SH-SY5Y (cell line): ENCODE measurements at regions not wholly inside any gene's neighbourhood (a gene's known extent, or its start where the extent isn't known, plus 50 kb on each side); places are given as distances from the start of the nearest gene placed in this dataset.

Source experiments
- GATA2 ChIP-seq: IDR thresholded peaks from 2 replicates; pipeline ENCODE4 v1.6.1; 2011; ENCODE audit warnings: mild to moderate bottlenecking, low read depth, low read length
- GATA3 ChIP-seq: IDR thresholded peaks from 2 replicates; pipeline ENCODE4 v1.6.1; 2011; ENCODE audit warnings: low read depth, mild to moderate bottlenecking, low read length, moderate library complexity

DNA sequence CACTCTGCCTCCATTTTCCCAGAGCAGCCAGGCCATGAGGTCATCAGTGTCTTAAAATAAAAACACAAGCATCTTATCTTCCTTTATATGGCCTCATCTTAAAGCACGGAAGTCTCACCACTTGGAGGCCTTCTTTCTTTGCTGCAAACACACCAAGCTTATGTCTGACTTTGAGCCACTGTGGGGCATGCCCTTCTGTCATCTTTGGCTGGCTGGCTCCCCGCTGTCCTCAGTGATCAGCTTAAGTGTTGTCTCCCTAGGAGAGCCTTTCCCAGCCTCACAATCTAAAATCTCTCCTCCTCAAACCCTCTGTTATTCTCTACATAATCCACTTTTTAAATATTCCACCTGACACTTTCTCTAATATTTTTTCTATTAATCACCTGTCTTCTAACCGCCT is 191.6 kb upstream of the TTC29 start:
- no peak for TF ChIP-seq GATA3
- no peak for TF ChIP-seq GATA2

DNA sequence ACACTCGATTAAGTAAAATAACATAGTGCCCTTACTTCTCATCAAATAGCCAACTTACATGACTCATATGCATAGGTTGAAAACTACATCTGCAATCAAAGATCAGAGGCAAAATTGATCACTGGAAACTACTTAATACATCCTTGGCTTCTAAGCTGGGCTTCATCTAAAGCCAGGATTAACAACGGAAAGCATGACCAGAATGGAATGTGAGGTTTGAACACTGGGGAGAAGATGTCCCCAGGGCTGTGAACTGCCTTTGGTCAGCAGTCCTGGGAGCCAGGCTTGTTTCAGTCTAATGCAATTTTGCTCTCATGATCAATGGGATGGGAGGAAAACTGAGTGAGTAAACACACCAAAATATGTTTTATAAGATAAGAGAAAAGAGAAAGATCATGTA is 192.5 kb upstream of the TTC29 start:
- TF ChIP-seq GATA3, result no peak
- TF ChIP-seq GATA2, result no peak

DNA sequence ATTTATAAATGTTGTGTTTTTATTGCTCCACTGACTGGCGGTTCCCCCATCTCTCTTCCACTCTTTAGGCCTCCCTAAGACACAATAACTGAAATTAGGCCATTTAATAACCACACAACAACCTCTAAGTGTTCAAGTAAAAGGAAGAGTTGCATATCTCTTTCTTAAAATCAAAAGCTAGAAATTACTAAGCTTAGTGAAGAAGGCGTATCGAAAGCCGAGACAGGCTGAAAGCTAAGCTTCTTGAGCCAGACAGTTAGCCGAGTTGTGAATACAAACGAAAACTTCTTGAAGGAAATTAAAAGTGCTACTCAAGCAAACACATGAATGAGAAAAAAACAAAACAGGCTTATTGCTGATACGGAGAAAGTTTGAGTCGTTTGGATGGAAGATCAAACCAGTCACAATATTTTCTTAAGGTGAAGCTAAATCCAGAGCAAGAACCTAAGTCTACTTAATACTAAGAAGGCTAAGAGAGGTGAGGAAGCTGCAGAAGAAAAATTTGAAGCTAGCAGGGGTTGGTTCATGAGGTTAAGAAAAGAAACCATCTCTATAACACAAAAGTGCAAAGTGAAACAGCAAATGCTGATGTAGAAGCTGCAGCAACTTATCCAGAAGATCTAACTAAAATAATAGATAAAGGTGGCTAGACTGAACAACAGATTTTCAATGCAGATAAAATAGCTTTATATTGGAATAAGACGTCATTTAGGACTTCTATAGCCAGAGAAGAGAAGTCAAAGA is 194.0 kb upstream of the TTC29 start:
- TF ChIP-seq GATA2 (no peak), GATA3 (no peak)

GRCh38 chr4:147151763-147152162 is 206.1 kb upstream of the TTC29 start:
- TF ChIP-seq GATA2, result no peak

DNA sequence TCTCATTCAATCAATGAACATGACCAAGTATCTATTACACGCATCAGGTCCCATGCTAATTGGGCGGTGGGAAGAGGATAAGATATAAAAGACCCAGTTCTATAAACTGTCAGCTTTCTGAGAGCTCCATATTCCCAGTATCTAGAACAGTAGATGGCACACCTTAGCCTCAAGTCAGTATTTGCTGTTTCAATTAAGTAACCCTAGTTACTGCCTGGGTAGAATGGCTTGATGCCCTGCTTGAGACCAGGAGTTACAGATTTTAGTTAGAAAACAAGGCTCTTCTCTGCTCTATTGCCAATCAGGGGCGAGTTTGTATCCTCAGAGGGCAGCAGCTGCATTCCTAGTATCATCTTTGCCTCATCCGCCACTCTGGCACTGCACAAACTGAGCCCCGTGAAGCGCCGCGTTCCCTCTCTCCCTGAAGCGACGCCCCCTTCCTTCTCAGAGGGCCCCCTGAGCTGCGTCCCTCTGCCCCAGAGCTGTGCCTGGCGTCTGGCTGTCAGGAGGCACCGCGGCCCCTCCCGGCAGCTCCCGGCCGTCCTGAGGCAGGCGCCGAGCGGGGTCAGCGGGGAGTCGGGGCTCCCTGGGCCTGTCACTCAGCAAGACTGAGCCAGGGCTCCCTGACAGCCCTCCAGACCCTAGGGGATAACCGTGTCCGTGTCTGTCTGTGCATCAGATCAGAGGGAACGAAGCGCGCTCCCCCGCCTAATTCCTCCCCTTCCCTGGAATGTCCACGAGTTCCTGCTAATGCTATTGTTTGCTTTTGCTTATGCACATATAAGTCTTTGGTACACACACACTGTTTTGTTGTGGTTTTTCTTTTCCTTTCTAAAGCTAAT is 212.4 kb upstream of the TTC29 start:
- no peak for TF ChIP-seq GATA2
- no peak for TF ChIP-seq GATA3

- TF ChIP-seq GATA2 (no peak), GATA3 (no peak)
These were observed 215.3 kb upstream of the TTC29 start for GRCh38 chr4:147160908-147161513.

DNA sequence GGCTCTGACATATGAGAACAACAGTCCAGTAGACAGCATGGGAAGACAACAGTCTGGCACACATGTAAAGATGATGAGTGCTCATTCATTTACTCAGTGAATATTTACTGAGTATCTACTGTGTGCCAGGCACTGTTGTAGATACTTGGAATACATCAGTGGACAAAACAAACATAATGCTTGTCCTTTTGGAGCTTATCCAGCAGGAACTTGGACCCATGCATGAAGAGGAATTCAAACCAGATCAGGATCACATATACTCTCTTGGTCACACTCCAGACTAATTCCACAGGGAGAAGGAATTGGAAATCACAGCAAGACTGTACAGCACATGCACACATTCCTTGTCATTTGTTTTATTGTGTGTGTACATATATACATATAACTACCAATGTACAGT is 217.6 kb upstream of the TTC29 start:
- TF ChIP-seq GATA2, result no peak
- TF ChIP-seq GATA3, result no peak

DNA sequence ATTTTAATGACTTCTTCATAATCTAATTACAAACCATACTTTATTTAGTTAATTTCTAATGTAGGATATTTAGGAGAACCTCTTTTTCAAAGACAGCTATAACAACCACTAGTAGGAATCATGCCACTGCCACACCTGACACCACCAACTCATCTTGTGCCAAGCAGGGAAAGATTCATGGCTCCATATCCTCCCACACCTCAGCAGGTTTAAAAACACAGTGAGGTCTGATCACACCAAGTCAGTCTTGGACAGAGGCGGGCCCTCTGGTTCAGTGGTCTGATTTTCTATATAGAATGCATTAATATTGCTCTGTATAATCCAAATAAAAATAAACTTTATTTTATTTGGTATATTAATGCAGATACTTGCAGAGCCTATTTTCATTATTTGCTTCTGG is 227.7 kb upstream of the TTC29 start:
- TF ChIP-seq GATA3 (no peak), GATA2 (no peak)

DNA sequence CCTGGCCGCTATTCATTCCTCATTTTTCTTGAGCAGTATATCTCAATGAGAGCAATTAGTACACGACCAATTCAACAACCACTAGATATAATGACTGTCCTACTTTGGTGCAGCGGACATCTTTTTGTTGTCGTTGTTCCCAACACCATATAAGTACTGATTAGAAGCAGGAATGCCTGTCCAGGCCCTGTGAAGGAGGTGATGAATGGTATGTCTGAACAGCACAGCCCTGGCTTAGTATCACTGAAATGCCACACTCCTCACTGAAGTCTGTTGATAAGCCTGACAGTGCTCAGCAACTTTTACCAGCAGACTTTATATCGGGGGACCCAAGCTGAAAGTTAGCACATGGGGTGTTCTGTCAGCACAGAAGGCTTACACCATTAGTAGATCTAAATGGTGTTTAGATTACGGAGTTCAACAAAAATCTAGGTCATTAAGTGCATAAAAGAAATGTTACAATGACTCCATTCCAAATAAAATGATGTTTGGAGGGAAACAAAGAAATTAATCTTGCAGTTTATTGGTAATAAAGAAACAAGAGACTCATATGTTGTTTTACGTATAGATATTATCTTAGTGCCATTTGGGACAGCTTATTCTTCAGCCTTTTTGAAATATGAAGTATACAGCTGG is 228.3 kb upstream of the TTC29 start:
- TF ChIP-seq GATA2, result no peak
- TF ChIP-seq GATA3, result no peak

DNA sequence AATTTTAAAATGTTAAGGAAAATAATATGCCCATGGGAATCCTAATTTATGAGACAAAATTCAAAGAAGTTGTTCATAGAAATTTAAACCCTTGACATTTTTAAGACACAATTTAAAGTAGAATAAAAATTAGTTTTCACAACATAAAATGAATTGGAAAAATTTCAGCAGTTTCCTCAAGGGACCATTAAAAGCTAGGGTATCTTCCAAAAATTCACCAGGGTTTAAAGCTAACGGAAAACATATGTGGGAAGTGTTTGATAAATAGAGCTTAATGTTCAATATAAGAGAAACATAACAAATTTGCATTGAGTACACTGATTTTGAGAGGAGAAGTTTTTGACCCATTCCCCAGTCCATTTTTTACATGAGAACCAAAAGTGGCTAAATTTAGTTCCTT is 228.9 kb upstream of the TTC29 start:
- TF ChIP-seq GATA2 (no peak), GATA3 (no peak)

DNA sequence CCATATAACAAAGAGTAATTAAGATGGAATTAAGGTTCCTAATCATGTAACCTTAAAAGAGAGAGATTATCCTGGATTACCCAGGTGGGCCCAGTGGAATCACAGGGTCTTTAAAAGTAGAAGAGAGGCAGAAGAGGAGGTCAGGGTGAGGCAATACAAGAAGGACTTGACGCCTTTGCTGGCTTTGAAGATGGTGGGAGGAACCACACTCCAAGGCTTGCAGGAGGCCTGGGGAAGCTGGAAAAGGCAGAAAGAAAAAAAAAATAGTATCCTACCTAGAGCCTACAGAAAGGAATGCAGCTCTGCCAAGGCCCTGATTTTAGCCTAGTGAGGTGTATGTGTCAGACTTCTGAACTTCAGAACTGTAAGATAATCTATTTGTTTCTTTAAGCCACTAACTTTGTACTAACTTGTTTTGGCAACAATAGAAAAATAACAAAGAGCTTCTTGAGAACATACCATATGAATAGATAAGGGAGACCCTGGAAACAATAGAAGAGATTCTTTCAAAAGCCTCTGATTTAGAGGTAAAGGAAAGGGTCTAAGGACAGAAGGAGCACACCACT is 229.9 kb upstream of the TTC29 start:
- TF ChIP-seq GATA3 (no peak), GATA2 (no peak)

GRCh38 chr4:147182041-147182440 is 236.4 kb upstream of the TTC29 start:
- TF ChIP-seq GATA3 (no peak), GATA2 (no peak)

DNA sequence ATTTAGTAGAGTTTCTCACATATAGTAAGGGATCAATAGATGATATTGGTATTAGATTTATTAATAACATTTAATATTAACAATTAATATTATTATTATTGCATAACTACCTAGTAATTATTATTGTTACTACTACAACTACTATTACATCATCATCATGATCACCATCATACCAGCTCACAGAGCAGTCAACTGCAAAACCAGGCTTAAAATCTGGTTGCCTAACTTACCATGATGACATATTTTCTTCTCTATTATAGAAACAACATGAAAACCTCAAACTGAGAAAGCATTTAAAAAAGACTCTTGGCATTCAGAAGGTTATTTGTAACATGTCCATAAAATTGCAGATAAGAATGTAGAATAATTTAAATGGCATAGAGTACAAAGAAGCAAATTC is 247.0 kb upstream of the TTC29 start:
- no peak for TF ChIP-seq GATA2
- no peak for TF ChIP-seq GATA3

DNA sequence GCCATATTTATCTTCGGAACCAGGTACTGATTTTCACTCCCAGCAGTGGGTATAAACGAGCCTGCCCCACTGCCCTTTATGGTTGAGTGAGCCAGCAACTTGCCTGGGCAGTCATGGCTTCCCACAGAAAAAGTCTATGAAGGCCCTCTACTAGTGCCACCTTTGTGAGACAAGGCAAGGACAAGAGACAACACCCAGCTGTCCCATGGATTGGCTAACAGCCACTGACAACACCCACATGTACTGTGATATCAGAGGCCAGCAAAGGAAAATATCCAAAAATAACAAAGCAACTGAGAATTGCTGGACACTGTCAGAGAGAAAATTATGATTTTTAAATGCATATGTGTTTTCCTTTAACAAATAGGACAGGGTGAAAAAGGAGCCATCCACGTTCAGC is 248.4 kb upstream of the TTC29 start:
- TF ChIP-seq GATA2, result no peak
- no peak for TF ChIP-seq GATA3

- no peak for TF ChIP-seq GATA2
- TF ChIP-seq GATA3, result no peak
These were observed 248.9 kb upstream of the TTC29 start for GRCh38 chr4:147194604-147195003.
